AG09309 (cell line): ENCODE measurements at regions not wholly inside any gene's neighbourhood (a gene's known extent, or its start where the extent isn't known, plus 50 kb on each side); places are given as distances from the start of the nearest gene placed in this dataset.

ENCODE experiments used
- DNase-seq: peaks from one replicate; pipeline ENCODE4 v3.0.0-alpha.2; 2010; ENCODE audit warnings: low read depth
- H3K4me3 ChIP-seq: 2 replicates; pipeline ENCODE4 v1.5.1; 2011; ENCODE audit warnings: mild to moderate bottlenecking, low read depth, low read length, moderate library complexity; ENCODE audit not compliant: control insufficient read depth
- TF ChIP-seq, protein P1 (sequence below): IDR thresholded peaks from 2 replicates; pipeline ENCODE4 v1.5.1; 2011; ENCODE audit warnings: mild to moderate bottlenecking, low read depth, low read length, inconsistent platforms; ENCODE audit not compliant: insufficient read depth, control insufficient read depth; ENCODE audit errors: missing control alignments

GRCh38 chr10:118234683-118235082 lies 107.4 kb downstream of the FAM204A start:
- DNase-seq: no peak
- TF ChIP-seq, protein P1, sequence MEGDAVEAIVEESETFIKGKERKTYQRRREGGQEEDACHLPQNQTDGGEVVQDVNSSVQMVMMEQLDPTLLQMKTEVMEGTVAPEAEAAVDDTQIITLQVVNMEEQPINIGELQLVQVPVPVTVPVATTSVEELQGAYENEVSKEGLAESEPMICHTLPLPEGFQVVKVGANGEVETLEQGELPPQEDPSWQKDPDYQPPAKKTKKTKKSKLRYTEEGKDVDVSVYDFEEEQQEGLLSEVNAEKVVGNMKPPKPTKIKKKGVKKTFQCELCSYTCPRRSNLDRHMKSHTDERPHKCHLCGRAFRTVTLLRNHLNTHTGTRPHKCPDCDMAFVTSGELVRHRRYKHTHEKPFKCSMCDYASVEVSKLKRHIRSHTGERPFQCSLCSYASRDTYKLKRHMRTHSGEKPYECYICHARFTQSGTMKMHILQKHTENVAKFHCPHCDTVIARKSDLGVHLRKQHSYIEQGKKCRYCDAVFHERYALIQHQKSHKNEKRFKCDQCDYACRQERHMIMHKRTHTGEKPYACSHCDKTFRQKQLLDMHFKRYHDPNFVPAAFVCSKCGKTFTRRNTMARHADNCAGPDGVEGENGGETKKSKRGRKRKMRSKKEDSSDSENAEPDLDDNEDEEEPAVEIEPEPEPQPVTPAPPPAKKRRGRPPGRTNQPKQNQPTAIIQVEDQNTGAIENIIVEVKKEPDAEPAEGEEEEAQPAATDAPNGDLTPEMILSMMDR: no peak
- H3K4me3 ChIP-seq: no peak overlapping the region

- DNase-seq: no peak
These were observed 121.7 kb downstream of the FAM204A start for GRCh38 chr10:118220346-118220850.

DNA sequence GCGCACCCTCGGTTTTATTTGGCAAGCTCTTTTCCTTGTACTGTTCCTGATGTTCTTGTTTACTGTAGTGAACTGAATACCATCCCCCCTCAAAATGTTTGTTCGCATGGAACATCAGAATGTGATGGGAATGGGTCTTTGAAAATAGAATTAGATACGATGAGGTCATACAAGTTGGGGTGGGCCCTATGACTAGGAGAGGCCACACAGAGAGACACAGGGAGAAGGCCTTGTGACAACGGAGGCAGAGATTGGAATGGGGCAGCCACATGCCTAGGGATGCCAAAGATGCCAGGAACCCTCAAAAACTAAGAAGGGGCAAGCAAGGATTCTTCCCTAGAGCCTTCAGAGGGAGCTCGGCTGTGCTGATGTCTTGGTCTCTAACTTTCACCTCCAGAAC lies 123.6 kb downstream of the FAM204A start:
- H3K4me3 ChIP-seq: no peak overlapping the region
- TF ChIP-seq, protein P1: no peak
- no peak for DNase-seq

More at GRCh38 chr10:118220346-118220850, 121.7 kb downstream of the FAM204A start:
- H3K4me3 ChIP-seq: no peak overlapping the region
- TF ChIP-seq, protein P1: no peak

GRCh38 chr10:118216571-118217170 lies 125.5 kb downstream of the FAM204A start:
- DNase-seq: no peak
- no peak overlapping the region for H3K4me3 ChIP-seq
- TF ChIP-seq, protein P1: no peak

DNA sequence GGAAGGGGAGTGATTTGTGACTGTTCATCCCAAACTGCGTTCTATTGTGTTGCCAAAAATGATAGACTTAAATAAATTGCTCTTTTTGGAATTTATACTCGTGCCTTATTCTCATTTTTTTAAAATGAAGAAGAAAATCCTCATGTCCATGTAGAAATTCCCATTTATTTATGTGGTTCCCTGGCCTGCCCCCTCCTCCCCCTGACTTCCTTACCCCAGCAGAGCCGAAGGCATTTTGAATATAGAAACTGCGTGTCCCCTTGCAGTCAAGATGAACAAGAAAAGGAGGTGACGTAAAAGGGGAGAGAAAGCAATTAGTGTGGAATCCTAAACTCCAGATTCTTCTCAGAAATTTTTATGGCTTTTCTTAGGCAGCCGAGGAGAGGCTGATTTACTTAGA lies 126.1 kb downstream of the FAM204A start:
- TF ChIP-seq, protein P1: no peak
- no peak for DNase-seq
- no peak overlapping the region for H3K4me3 ChIP-seq

DNA sequence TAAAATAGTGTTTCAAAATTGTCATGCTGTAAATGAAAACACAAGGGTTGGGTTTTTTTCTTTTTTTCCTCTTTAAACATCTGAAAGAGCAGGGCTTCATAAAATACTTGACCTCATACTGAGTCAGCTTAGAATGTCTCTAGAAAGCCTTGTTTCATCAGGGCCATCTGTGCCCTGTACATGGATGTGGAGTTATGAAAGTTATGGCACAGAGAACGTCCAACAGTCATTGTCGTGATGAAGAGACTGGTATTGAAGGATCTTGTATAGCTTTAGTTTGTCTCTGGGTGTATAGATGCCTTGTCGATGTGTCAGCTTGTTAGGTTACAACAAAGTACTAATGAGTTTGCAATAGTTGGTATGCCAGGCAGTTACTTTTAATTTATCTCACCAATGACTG lies 127.3 kb downstream of the FAM204A start:
- no peak overlapping the region for H3K4me3 ChIP-seq
- DNase-seq: no peak
- TF ChIP-seq, protein P1: no peak

GRCh38 chr10:118213436-118213835 lies 128.7 kb downstream of the FAM204A start:
- TF ChIP-seq, protein P1: no peak
- DNase-seq: no peak
- no peak overlapping the region for H3K4me3 ChIP-seq
